Fibroblast of skin of back (primary cell): ENCODE measurements at regions not wholly inside any gene's neighbourhood (a gene's known extent, or its start where the extent isn't known, plus 50 kb on each side); places are given as distances from the start of the nearest gene placed in this dataset.

ENCODE experiments used
- DNase-seq: peaks from one replicate; pipeline ENCODE4 v3.0.0-alpha.2; 2013

DNA sequence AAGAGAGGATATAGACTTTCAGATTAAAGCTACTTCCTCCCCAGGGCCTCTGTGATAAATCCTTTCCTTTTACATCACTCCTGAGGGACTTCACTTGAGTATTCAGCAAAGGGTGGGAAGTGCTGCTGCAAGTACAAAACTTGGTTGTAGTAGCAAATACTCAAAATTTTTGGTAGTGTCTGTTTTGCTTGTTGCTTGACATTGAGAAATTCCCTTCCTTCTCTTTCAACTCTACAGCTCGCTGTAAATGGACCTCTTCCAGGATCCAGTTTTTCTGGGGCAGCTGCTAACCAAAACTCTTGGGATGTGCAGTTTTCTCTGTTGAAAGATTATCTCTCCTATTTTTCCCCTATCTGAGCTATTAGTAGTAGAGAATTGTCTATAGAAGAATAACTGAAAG, 472.0 kb downstream of the CD109 start:
- peak; percentile 14 for DNase-seq

DNA sequence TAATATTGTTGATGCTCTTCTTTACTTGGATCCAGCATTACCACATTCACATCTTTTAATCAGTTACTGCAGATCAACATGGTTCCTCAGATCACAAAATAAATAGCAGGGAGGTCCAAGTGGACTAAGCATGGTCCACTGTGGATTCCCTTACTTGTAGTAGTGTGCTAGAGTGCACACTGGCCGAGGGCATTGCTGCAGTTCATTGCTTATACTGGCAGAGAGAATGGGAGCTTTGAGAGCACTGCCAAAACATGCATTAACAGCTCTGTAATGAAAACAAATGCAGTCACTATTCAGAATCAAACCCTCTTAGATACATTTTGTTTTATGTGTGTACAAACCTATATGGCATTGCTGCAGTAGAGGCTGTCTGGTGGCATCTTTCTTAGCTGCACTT, 471.5 kb downstream of the CD109 start:
- peak; percentile 4 for DNase-seq

DNA sequence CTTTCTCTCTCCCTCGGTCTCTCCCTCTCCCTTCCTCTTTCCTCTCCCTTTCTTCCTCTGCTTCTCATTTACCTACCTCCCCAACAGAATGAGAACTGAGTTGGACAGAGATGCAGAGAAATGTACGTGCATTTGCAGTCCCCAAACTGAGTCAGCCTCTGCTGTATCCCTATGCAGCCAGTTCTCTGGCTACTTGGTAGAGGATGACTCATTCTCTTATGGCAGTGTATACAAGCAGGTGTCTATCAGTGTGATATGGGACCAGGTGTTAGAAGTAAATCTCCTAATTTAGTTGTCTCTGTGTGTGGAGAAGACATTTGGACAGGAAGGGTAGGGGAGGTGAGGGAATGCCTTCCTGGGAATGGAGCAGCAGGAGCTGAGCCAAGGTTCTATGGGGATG, 470.8 kb downstream of the CD109 start:
- peak; percentile 4 for DNase-seq

DNA sequence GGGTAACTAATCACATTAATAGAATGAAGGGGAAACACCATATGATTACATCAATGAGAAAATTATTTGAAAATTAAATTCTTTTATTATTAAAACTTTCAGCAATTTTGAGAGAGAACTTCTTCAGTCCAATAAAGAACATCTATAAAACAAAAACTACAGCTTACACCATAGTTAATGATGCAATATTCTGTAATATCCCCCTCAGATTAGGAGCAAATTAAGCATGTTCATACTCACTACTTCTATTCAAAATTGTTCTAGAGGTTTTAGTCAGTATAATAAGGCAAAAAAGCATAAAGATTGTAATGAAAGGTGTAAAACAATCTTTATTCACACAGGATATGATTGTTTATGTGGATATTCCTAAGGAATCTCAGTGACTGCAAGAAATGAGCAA, 465.4 kb downstream of the CD109 start:
- DNase-seq = no peak

DNA sequence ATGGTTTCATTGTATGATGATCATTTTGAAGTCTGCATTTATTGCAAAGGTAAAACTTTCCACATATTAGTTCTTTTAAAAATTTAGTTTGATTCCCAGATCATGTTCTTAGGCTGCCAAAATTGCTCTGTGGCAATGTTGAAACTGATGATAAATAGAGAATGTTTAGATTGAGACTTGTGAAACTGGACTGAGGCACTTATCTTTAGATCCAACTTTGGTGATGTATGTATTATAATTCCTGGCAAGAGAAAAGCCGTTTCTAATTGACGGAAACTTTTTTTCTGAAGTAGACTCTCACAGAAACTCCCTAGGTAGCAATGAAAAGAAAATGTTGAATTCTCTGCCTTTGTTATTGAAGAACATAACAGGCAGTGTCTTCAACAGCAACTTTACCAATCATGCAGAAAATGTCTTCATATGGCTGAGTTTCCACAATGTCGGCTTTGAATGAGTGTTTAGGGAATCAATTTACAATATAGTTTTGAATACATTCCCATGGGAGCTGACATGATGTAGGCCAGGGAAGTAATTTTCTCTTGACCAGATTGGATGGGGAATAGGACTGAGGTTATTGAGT, 456.2 kb downstream of the CD109 start:
- no peak for DNase-seq

DNA sequence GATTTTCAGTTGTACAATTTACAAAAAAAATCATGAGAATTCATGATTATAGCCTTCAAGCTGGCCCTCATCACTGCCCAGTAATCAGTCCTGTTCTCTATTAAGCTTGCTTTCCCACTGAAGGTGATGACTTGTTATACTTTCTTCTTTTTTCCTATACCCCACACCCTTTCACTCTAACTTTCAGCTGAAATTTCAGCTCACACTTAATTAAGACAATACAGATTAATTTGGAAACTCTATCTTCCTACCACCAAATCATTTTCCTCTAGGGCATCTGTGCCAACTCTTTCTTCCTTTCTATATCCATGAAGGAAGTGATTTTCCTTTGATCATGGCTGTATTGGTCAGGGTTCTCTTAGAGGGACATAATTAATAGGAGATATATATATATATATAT, 449.9 kb downstream of the CD109 start:
- no peak for DNase-seq

DNA sequence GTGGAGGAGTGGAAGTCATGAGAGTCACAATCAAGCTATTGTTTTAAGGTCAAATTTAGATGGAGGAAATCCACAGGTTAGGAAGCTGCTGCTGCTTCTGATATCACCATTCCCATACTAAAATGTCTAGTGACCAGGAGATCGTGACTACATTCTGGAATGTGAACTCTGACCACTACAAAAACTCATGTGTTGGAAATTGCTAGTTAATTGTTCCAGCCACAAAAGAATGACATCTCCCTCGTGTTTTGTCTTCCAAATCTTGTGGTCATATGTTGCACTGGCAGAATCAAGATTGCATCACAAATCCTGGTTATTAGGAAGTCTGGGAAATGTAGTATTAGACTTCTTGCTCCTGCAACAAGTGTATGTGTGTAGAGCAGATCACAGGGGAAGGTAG, 441.9 kb downstream of the CD109 start:
- DNase-seq = peak; percentile 74

DNA sequence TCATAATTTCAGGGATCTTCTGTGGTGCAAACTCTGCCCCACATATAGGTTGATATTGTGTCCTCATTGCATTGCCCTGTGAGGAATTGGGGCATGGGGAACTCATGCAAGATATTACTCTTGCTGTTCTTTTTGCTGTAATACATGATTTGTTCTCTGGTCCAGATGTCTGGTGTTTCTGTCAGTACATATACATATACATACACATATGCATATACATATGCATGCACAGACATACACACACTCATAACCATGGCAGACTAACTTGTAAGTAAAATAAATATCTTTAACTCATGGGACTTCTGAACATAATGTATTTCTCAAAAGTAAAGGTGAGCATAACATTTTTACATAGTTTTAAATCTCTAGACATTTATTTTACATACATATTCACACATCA, 438.3 kb downstream of the CD109 start:
- DNase-seq = no peak

DNA sequence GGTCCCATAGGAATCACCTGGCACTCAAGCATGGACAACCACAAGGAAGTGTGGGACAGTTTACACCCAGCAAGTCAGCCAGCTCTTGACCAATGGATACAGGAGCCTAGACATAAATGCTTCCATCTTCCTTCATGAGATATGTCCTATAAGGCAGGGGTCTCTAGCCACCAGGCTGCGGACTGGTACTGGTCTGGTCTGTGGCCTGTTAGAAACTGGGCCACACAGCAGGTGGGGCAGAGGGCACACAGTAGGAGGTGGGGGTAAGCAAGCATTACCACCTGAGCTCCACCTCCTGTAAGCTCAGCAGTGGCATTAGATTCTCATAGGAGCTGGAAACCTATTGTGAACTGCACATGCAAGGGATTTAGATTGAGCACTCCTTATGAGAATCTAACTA, 437.1 kb downstream of the CD109 start:
- DNase-seq = no peak

DNA sequence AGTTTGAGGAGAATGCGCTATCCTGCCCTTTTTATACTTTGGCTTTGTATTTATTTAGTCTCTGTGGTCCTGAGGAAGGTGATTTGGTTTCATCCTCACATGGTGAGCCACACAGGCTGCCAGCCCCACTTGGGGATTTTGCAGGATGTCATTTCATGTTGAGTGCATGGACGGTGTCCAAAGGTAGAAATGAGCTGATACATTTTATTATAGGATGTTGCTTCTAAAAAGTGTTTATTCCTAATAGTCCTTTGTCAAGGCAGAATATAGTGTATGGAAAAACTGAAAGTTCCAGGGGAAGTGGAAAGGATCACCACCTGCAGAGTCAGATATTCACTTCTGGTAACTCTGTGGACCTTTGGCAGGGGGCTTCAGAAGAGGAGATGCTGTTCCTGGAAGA, 434.6 kb downstream of the CD109 start:
- DNase-seq = no peak

DNA sequence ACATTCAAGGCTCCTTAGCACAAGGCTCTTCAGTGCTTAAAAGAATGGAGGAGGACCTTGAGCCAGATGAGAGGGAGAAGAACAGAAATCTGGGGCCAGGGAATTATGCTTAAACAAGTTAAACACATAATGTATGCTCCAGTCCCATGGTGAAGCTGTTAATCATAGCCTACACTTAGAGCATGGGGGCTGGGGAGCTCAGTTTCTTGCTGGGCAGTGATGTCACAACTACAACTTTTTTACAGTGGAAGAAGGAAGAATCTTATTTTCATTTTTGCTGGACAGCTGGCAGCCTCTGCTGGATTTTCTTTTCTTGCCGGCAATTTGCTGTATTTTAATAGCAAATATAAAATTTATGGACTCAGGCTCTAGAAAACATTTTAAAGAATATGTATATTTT, 432.5 kb downstream of the CD109 start:
- peak; percentile 37 for DNase-seq

DNA sequence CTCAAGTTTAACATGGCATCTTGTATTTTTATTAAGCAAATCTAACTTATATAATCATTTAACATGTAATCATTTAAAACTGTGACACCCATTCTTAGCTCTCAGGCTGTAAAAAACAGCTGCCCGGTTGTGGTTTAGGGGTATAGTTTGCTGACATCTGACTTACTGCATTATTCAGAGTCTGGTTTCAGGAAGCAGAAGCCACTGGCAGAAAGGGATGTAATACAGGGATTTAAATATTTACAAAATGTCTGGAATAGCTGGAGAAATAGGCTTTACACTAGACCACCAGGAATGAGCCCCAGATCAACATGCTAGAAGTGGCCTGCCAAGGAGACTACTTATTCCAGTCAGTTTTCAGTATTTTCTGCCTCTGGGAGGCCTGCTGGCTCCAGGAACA, 421.1 kb downstream of the CD109 start:
- no peak for DNase-seq

DNA sequence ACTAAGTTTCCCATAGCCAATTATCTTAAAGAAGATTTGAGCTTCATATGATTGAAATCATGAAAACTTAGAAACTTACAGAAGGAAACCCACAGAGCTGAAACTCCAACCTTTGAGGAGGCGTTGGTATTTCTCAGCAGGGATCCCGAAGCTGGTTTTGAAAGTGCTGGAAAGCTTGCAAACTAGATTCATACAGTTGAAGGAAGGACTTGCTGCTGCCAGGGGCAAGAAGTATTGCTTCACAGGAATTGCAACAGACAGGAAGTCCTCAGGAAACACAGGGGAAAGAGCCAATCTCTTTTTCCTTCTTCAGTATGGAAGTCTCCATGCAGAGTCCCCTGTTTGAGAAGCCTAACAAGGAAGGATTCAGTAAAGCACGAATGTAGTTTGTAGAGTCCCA, 419.7 kb downstream of the CD109 start:
- DNase-seq = no peak

DNA sequence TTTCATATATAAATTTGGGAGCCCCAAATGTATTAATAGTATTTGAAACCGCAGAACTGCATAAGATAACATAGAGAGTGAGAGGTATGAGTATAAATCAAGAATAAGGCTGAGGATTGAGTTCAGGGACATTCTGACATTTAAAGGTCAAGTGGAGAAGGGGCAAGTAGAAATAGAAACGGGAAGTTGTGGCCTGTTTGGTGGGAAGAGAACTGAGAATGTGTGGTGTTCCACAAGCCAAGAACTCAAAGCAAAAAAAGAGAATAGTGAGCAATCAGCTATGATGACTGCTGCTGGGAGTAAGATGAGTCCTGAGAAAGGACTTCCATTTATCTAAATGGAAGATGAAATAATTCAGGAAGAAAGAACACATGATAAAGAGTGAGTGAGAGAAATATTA, 418.4 kb downstream of the CD109 start:
- DNase-seq = no peak

DNA sequence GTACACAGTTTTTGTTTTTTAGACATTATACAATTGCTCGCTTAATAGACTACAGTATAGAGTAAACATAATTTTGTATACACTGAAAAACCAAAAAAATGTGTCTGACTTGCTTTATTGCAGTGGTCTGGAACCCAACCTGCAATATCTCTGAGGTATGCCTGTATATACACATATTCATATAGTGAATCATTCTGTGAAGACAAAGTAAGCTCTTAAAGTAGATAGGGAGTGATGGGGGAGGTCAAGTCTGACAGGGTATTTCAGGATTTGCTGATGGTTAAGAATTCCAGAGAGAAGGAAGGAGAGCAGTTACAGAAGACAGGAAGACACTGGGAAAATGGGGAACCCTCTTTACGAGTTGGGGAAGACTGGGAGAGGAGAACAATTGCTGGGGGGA, 417.9 kb downstream of the CD109 start:
- peak; percentile 24 for DNase-seq

DNA sequence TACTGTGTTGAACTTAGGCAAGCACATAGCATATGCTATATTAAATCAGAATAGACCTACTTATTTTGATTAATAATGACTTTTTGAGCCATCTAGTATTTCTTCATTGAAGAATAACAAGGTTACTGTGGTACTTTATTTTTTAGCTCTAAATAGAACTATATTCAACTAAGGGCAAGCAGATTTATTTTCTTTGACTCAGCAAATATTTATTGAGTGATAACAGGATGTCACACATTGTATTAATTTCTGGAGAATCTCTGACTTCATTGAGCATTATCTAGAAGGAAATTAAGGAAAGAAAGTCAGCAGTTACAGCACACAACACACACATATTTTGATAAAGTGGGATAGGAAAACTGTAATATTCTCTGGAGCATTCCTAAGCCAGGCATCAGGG, 407.4 kb downstream of the CD109 start:
- no peak for DNase-seq

DNA sequence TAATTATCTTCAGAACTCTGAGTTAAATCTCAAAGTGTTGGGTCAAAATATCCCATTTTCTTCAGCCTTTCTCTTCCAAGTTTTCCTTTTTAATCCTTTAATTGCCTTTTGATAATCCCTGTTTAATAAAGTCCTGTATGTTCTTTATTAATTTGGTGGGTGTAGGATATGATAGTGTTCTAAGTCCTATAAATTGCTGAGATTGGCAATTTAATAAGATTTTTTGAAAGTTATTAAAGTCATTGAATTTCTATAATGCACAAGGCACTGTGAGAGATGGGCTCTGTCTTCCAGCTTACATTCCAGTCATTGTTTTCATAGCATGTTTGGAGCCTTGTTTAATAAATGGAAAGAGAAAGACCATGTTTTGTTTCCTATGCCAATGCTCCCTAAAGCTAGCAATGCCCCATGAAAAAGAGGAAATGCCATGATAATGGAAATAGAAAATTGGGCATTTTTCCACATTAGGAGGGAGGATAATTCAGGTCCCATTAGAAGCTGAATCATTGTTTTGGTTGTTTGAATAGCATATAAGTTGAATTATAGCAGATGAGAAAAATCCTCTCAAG, 404.8 kb downstream of the CD109 start:
- peak; percentile 52 for DNase-seq

DNA sequence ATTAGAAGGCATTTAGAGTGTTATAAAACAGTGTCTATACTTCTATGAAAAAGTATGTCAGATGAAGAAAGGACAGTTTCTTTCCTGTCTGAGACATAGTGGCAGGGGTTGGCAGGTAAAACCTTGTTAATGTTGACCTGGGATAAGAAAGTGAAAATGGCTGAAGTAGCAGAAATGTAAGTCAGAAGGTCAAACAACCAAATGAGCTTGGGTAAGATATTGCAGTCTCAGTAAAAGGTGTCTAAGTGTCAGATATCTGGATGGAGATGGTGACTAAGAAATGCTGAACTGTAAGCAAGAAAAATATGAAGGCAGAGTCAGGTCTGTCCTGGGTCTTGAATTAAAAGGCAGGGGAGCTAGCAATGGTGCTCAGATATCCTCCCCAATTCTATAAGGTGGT, 400.3 kb downstream of the CD109 start:
- no peak for DNase-seq

DNA sequence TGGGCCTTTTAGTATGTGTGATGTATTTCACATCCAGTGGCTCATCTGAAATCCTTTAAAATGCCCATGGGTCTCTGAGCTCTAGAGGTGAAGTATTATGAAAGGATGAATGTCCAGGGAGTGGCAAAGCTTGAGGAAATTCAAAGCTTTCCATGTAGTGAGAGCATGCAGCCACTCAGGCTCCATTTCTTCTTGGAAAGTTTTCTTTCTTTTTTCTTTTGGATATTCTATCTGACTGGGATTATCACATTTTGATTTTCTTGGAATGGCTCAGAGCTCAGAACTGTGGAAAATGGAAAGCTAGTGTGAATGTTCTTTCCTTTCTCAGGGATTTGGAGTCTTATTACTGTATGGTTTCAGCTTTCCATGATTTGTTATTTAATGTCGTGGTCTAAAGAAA, 397.4 kb downstream of the CD109 start:
- no peak for DNase-seq

DNA sequence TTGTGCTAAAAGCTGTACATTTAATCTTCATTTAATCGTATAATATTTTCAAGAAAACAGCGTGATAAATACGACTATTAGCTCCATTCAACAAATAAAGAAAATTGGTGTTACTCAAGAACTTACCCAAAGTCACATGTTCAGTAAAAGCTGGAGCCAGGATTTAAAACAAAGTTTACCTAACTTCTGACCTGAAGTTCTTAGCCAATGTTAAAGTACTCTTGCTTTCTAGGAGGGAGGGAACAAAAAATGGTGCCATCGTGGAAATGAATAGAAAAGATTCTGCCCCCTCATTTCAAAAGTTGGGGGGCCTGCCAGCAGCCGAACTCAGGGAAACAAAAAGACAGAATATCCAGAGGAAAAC, 395.8 kb downstream of the CD109 start:
- no peak for DNase-seq

DNA sequence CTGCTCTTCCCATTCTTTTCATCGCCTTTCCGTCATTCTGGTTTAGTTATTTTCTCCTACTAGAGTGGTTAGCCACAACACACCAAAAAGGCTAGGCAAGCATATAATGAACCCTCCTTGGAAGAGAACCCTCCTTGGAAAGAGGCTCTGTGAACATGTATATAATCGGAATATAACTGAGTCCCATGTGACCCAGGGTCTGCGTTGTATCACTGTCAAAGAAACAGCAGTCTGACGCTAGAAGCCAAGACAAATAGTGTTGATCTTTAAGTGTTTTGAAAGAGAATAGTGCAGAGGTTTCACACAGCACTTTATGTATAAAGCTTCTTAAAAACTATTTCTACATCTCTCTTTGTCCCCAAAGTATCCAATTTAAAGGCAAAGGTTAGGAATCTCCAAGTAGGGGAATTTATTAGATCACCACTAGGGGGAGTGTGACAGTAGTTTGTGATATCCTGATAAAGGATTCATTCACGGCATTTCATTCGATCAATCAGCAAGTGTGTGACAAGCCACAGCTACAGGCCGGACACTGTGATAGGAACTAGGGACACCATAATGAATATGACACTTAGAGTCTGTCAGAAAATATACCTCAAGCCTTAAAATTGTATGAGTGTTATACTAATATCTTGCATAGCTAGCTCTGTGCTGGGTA, 395.3 kb downstream of the CD109 start:
- peak; percentile 45 for DNase-seq

DNA sequence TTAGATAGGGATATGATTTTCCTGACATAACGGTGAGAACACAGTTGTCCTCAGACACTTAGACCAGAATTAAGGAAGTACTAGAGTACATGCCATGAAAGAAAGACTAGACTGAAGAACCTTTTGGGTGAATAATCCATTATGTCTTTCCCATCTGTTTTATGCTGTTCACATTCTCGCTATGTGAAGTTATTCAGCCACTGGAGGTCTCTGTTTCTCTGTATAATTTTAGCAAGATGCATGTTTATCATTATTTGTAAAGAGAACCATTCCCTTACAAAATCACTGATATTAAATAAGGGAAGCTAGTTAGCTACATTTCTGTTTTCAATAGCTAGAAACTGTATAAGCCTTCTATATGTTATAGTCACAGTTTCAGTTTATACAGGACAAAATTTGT, 391.9 kb downstream of the CD109 start:
- peak; percentile 47 for DNase-seq

DNA sequence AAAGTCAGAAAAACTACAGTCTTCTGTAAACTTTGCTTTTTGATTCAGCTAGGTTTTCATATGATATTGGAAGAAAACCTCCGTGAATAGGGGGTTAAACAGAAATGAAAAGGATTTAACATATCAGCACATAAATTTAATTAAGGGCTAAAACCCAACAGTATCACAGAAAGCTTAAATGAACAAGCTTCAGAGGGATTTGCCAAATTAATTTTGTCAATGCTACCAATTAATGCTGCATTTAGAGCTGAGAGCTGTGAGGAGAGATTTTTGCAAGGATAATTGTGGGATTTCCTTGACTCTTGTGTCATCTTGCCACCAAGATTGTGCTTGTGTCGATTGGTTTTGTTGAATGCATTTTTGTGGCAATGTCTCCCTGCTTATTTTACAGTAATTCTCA, 379.9 kb downstream of the CD109 start:
- DNase-seq = no peak

DNA sequence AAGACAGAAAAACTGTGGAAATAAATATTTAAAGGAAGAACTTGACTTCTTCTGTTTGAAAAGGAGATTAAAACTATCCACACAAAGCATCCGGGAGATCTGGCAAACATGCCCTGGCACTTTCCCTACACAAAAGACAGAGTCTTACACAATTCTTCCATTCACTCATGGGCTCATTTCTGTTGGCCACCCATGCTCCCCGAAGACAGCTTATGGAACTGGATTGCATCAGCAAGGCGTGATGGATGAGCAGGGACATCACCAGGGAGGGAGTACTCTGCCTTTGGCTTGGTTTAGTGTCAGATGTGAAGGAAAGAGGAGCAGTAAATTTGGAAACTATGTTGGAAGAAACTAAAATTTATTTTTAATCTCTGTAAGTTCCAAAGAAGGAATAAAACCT, 379.3 kb downstream of the CD109 start:
- DNase-seq = peak; percentile 32

DNA sequence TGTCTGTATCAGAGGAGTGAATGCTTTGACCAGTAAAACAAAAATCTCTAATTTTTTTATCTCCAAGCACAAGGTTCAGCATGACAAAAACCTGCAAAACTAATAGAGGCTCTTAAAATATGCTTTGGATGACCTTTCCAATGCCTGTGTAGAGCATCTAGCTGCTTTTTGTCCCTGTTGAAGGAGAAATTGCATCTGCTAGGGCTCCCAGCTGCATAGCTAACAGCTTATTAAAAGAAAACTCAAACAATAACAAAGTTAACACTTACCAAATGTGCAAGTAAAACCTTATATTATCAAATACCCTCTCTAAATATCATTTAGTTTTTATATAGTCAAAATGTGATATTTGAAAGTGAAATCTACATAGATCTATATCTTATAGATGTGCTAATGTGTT, 378.6 kb downstream of the CD109 start:
- DNase-seq = no peak
